IMR-90 (cell line): ENCODE measurements at regions not wholly inside any gene's neighbourhood (a gene's known extent, or its start where the extent isn't known, plus 50 kb on each side); places are given as distances from the start of the nearest gene placed in this dataset.

ENCODE experiments used
- ATAC-seq: fragments of 200-7000 bp; cut with Tn5 transposase; 2 replicates; pipeline ENCODE4 v1.9.1; 2020; ENCODE audit warnings: low read depth, mild to moderate bottlenecking, moderate library complexity
- BruUV-seq: library from RNA; stranded (reverse); fragments of 400-500 nt; replicated peaks from 2 replicates; lab custom pipeline; 2021; lab: Mats Ljungman, UMichigan
- CTCF ChIA-PET: fragments of 300-600 bp; formaldehyde crosslinking; extraction: SDS; loops from one replicate; lab custom pipeline; 2021; ENCODE audit warnings: antibody characterized with exemption; lab: Yijun Ruan, JAX
- POLR2A ChIA-PET: fragments of 300-600 bp; sonication (Branson Sonifier 250); formaldehyde crosslinking; loops from one replicate; lab custom pipeline; 2022; ENCODE audit warnings: antibody characterized with exemption; ENCODE audit not compliant: unreplicated experiment; lab: Charles Lee
- DNase-seq: peaks from one replicate; pipeline ENCODE4 v3.0.0; 2013
- H2AFZ ChIP-seq: replicated peaks from 2 replicates; pipeline ENCODE3; 2013; ENCODE audit warnings: low read length, mild to moderate bottlenecking; ENCODE audit not compliant: poor library complexity
- H2AK5ac ChIP-seq: 2 replicates; pipeline ENCODE4 v1.6.1; 2013; ENCODE audit warnings: low read depth, low read length, inconsistent platforms
- H2AK9ac ChIP-seq: replicated peaks from 2 replicates; pipeline ENCODE3; 2013; ENCODE audit warnings: mild to moderate bottlenecking, low read depth, low read length, moderate library complexity; ENCODE audit not compliant: poor library complexity
- H2BK120ac ChIP-seq: 2 replicates; pipeline ENCODE4 v1.6.1; 2013; ENCODE audit warnings: low read depth, low read length, inconsistent platforms
- H2BK15ac ChIP-seq: 3 replicates; pipeline ENCODE4 v1.6.1; 2013; ENCODE audit warnings: low read depth, low read length, inconsistent platforms
- H2BK20ac ChIP-seq: 2 replicates; pipeline ENCODE4 v1.6.1; 2013; ENCODE audit warnings: low read depth, mild to moderate bottlenecking, inconsistent platforms, low read length, moderate library complexity
- H2BK5ac ChIP-seq: 2 replicates; pipeline ENCODE4 v1.6.1; 2013; ENCODE audit warnings: mild to moderate bottlenecking, low read depth, low read length, inconsistent platforms; ENCODE audit not compliant: poor library complexity, severe bottlenecking
- H3K14ac ChIP-seq: replicated peaks from 2 replicates; pipeline ENCODE4 v1.6.1; 2013; ENCODE audit warnings: low read depth, low read length, inconsistent platforms
- H3K18ac ChIP-seq: 2 replicates; pipeline ENCODE4 v1.6.1; 2013; ENCODE audit warnings: low read depth, low read length, control low read depth
- H3K23ac ChIP-seq: 2 replicates; pipeline ENCODE4 v1.6.1; 2013; ENCODE audit warnings: low read depth, low read length, inconsistent platforms
- H3K27ac ChIP-seq: 2 replicates; pipeline ENCODE4 v1.5.1; 2013; ENCODE audit warnings: mild to moderate bottlenecking, control low read depth, low read length; ENCODE audit not compliant: insufficient read depth
- H3K27me3 ChIP-seq: 2 replicates; pipeline ENCODE4 v1.6.1; 2013; ENCODE audit warnings: low read length; ENCODE audit not compliant: control insufficient read depth, insufficient read depth
- H3K36me3 ChIP-seq: 2 replicates; pipeline ENCODE4 v1.6.1; 2013; ENCODE audit warnings: low read length, mixed read lengths; ENCODE audit not compliant: control insufficient read depth, insufficient read depth
- H3K4ac ChIP-seq: 2 replicates; pipeline ENCODE4 v1.6.1; 2013; ENCODE audit warnings: low read depth, low read length, inconsistent platforms
- H3K4me1 ChIP-seq: 2 replicates; pipeline ENCODE4 v1.6.1; 2013; ENCODE audit warnings: low read length, mixed read lengths; ENCODE audit not compliant: control insufficient read depth, insufficient read depth
- H3K4me2 ChIP-seq: 2 replicates; pipeline ENCODE4 v1.6.1; 2013; ENCODE audit warnings: low read depth, mild to moderate bottlenecking, control low read depth, low read length, moderate library complexity
- H3K4me3 ChIP-seq: 2 replicates; pipeline ENCODE4 v1.5.1; 2013; ENCODE audit warnings: low read depth, mild to moderate bottlenecking, control low read depth, low read length, moderate library complexity; ENCODE audit not compliant: insufficient read depth
- H3K56ac ChIP-seq: 2 replicates; pipeline ENCODE4 v1.6.1; 2013; ENCODE audit warnings: low read length, inconsistent platforms; ENCODE audit not compliant: insufficient read depth; ENCODE audit errors: extremely low read depth
- H3K79me1 ChIP-seq, 2 experiments: 2 replicates each; pipeline ENCODE4 v1.6.1; 2013; ENCODE audit warnings: low read length in 2 of 2, inconsistent platforms in 1 of 2, low read depth in 1 of 2
- H3K9ac ChIP-seq: 2 replicates; pipeline ENCODE4 v1.6.1; 2013; ENCODE audit warnings: low read depth, low read length, control low read depth
- H3K9me1 ChIP-seq: 2 replicates; pipeline ENCODE4 v1.6.1; 2013; ENCODE audit warnings: low read length, inconsistent platforms; ENCODE audit not compliant: insufficient read depth
- H3K9me3 ChIP-seq: 2 replicates; pipeline ENCODE4 v1.6.1; 2013; ENCODE audit warnings: low read length; ENCODE audit not compliant: control insufficient read depth, insufficient read depth
- H4K20me1 ChIP-seq: 2 replicates; pipeline ENCODE4 v1.6.1; 2013; ENCODE audit warnings: low read length, inconsistent platforms; ENCODE audit not compliant: insufficient read depth
- H4K5ac ChIP-seq: 2 replicates; pipeline ENCODE4 v1.6.1; 2013; ENCODE audit warnings: mild to moderate bottlenecking, low read depth, low read length, control low read depth
- H4K8ac ChIP-seq, 2 experiments: 2 replicates each; pipeline ENCODE4 v1.6.1; 2013; ENCODE audit warnings: low read depth in 2 of 2, low read length in 2 of 2, control low read depth in 1 of 2, inconsistent platforms in 1 of 2
- H4K91ac ChIP-seq: 2 replicates; pipeline ENCODE4 v1.6.1; 2013; ENCODE audit warnings: low read depth, low read length, inconsistent platforms; ENCODE audit not compliant: insufficient read depth
- BHLHE40 ChIP-seq: fragments of 150-350 bp; IDR thresholded peaks from 2 replicates; pipeline ENCODE4 v1.6.1; 2016; ENCODE audit warnings: mild to moderate bottlenecking, low read depth, low read length
- CEBPB ChIP-seq: IDR thresholded peaks from 2 replicates; pipeline ENCODE4 v1.6.1; 2012; ENCODE audit warnings: low read depth, low read length, improper control_type of control experiment
- CHD1 ChIP-seq: IDR thresholded peaks from 2 replicates; pipeline ENCODE4 v1.6.1; 2012; ENCODE audit warnings: low read depth, low read length, improper control_type of control experiment
- CTCF ChIP-seq: conservative IDR thresholded peaks from 2 replicates; pipeline ENCODE4 v1.5.1; 2012; ENCODE audit warnings: mild to moderate bottlenecking, low read depth, low read length, improper control_type of control experiment
- FOS ChIP-seq: fragments of 150-350 bp; IDR thresholded peaks from 2 replicates; pipeline ENCODE4 v1.6.1; 2016; ENCODE audit warnings: low read depth, low read length
- MAFK ChIP-seq: IDR thresholded peaks from 2 replicates; pipeline ENCODE4 v1.6.1; 2012; ENCODE audit warnings: low read depth, low read length, improper control_type of control experiment
- MXI1 ChIP-seq: IDR thresholded peaks from 2 replicates; pipeline ENCODE4 v1.6.1; 2012; ENCODE audit warnings: low read depth, mild to moderate bottlenecking, low read length, moderate library complexity, borderline replicate concordance
- NFE2L2 ChIP-seq: fragments of 150-350 bp; IDR thresholded peaks from 2 replicates; pipeline ENCODE4 v1.6.1; 2016; ENCODE audit warnings: low read depth, mild to moderate bottlenecking, low read length
- RAD21 ChIP-seq: IDR thresholded peaks from 2 replicates; pipeline ENCODE4 v1.6.1; 2012; ENCODE audit warnings: low read length, improper control_type of control experiment
- RCOR1 ChIP-seq: IDR thresholded peaks from 2 replicates; pipeline ENCODE4 v1.6.1; 2012; ENCODE audit warnings: mild to moderate bottlenecking, low read length, improper control_type of control experiment; ENCODE audit not compliant: insufficient replicate concordance
- RFX5 ChIP-seq: IDR thresholded peaks from 2 replicates; pipeline ENCODE4 v1.8.0; 2012; ENCODE audit warnings: low read depth, mild to moderate bottlenecking, low read length, moderate library complexity
- SMC3 ChIP-seq: fragments of 150-350 bp; IDR thresholded peaks from 2 replicates; pipeline ENCODE4 v1.6.1; 2016; ENCODE audit warnings: low read depth, mild to moderate bottlenecking, antibody characterized with exemption, low read length, moderate library complexity
- WGBS, 2 experiments: methylation state at CpG; one replicate each; pipeline versions ENCODE4 v1.1.5 to v1.1.7; 2013; ENCODE audit warnings: missing lambda C conversion rate in 2 of 2; ENCODE audit not compliant: insufficient read length in 1 of 2; ENCODE audit errors: extremely low coverage in 2 of 2; 5-methylcytosine and 5-hydroxymethylcytosine counted together
- dilution Hi-C: fragments of 300-500 bp; cut with HindIII; formaldehyde crosslinking; loops from one replicate; pipeline ENCODE4 v1.14.3; 2018; ENCODE audit warnings: low sequenced_read_pairs; ENCODE audit not compliant: unreplicated experiment
- in situ Hi-C: fragments of 300-500 bp; cut with MboI; formaldehyde crosslinking; loops from 3 replicates; pipeline ENCODE4 v1.14.3; 2019; ENCODE audit warnings: low sequenced_read_pairs, inconsistent platforms, mixed read lengths
- intact Hi-C: fragments of 100-400 bp; cut with micrococcal nuclease; formaldehyde crosslinking; loops from 2 replicates; pipeline ENCODE4 v1.10.0; 2022
- TF ChIP-seq, protein P1 (sequence below): fragments of 150-350 bp; IDR thresholded peaks from 2 replicates; pipeline ENCODE4 v1.6.1; 2016; ENCODE audit warnings: low read depth, mild to moderate bottlenecking, low read length, moderate library complexity, borderline replicate concordance
- TF ChIP-seq, protein P2 (sequence below): fragments of 150-350 bp; IDR thresholded peaks from 2 replicates; pipeline ENCODE4 v1.6.1; 2017; ENCODE audit warnings: mild to moderate bottlenecking, antibody characterized with exemption, low read length, low read depth

DNA sequence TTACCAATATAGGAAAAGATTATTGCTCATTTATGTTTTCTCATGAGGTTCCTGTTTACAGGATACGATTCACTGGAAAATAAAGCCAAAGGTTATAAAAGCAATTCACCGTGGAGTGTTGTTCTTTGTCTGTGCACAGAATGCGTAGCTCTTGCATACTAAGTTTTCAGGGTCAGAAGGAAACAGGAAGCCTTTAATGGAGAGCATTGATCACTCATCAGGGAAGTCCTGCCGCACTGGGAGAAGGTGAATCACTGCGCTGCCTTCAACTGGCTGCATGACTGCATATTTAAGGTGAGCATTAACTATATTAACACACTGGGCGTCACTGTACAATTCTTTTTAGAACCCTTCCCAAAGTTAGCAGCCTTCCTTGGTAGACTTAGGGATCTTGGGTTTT is 74.1 kb upstream of the SYK start:
- dilution Hi-C loops (no loop called here), in situ Hi-C loops (no loop called here), intact Hi-C loops (no loop called here)
- Histone ChIP-seq H3K23ac (no peak overlapping the region), H3K4me2 (no peak overlapping the region), H2BK20ac (no peak overlapping the region), H3K14ac (no peak overlapping the region), H2AK5ac (no peak overlapping the region), H3K9ac (no peak overlapping the region), H2AFZ (no peak overlapping the region), H3K27ac (no peak overlapping the region), H3K4me3 (no peak overlapping the region), H4K5ac (no peak overlapping the region), H3K9me3 (no peaks in the 10 kb centered on the region), H3K79me1 (no peaks in the 10 kb centered on the region), H3K18ac (no peak overlapping the region), H2BK15ac (no peak overlapping the region), H3K36me3 (no peaks in the 10 kb centered on the region), H4K8ac (no peak overlapping the region), H2BK120ac (no peak overlapping the region), H4K20me1 (no peaks in the 10 kb centered on the region), H3K56ac (no peak overlapping the region), H2BK5ac (no peak overlapping the region), H2AK9ac (no peak overlapping the region), H3K4ac (no peak overlapping the region), H4K91ac (no peak overlapping the region), H3K9me1 (no peaks in the 10 kb centered on the region), H3K4me1 (no peaks in the 10 kb centered on the region), H3K27me3 (no peaks in the 10 kb centered on the region)
- ChIA-PET POLR2A (no interaction called here), CTCF (no interaction called here)
- DNase-seq = no peak
- TF ChIP-seq CTCF (no peak), MAFK (no peak), FOS (no peak), SMC3 (no peak), NFE2L2 (no peak), RAD21 (no peak), MXI1 (no peak), CHD1 (no peak), RFX5 (no peak), CEBPB (no peak), BHLHE40 (no peak), RCOR1 (no peak)
- TF ChIP-seq, protein P1, sequence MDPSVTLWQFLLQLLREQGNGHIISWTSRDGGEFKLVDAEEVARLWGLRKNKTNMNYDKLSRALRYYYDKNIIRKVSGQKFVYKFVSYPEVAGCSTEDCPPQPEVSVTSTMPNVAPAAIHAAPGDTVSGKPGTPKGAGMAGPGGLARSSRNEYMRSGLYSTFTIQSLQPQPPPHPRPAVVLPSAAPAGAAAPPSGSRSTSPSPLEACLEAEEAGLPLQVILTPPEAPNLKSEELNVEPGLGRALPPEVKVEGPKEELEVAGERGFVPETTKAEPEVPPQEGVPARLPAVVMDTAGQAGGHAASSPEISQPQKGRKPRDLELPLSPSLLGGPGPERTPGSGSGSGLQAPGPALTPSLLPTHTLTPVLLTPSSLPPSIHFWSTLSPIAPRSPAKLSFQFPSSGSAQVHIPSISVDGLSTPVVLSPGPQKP = no peak
- TF ChIP-seq, protein P2, sequence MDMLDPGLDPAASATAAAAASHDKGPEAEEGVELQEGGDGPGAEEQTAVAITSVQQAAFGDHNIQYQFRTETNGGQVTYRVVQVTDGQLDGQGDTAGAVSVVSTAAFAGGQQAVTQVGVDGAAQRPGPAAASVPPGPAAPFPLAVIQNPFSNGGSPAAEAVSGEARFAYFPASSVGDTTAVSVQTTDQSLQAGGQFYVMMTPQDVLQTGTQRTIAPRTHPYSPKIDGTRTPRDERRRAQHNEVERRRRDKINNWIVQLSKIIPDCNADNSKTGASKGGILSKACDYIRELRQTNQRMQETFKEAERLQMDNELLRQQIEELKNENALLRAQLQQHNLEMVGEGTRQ = no peak
- 66% methylated on average over 3 of the region's 6 CpGs; no CpG with 5 or more reads in 1 of the 2 experiments for WGBS, 2 experiments
- BruUV-seq = no TSS peak
- no peak for ATAC-seq
